SIG-M5 treated with dmso at 0.1 percent for 504 hours (cell line): ENCODE measurements at regions not wholly inside any gene's neighbourhood (a gene's known extent, or its start where the extent isn't known, plus 50 kb on each side); places are given as distances from the start of the nearest gene placed in this dataset.
"Not testable (repeated sequence)": the region's sequence is repeated elsewhere in the genome, so short reads cannot be mapped to it uniquely, and the experiment has no call there.

Source experiments
- DNase-seq: peaks from one replicate; lab custom pipeline; 2025; ENCODE audit not compliant: unreplicated experiment; lab: John Stamatoyannopoulos, UW

- DNase-seq = not testable (repeated sequence)
These were observed 1020.9 kb downstream of the KCNMA1 start for GRCh38 chr10:76616666-76617065.

- no peak for DNase-seq
These were observed 1022.6 kb downstream of the KCNMA1 start for GRCh38 chr10:76615049-76615448.
